NCI-H2227 (cell line): ENCODE measurements at regions not wholly inside any gene's neighbourhood (a gene's known extent, or its start where the extent isn't known, plus 50 kb on each side); places are given as distances from the start of the nearest gene placed in this dataset.

ENCODE experiments used
- DNase-seq: peaks from one replicate; lab custom pipeline; 2025; ENCODE audit not compliant: unreplicated experiment; lab: John Stamatoyannopoulos, UW

DNA sequence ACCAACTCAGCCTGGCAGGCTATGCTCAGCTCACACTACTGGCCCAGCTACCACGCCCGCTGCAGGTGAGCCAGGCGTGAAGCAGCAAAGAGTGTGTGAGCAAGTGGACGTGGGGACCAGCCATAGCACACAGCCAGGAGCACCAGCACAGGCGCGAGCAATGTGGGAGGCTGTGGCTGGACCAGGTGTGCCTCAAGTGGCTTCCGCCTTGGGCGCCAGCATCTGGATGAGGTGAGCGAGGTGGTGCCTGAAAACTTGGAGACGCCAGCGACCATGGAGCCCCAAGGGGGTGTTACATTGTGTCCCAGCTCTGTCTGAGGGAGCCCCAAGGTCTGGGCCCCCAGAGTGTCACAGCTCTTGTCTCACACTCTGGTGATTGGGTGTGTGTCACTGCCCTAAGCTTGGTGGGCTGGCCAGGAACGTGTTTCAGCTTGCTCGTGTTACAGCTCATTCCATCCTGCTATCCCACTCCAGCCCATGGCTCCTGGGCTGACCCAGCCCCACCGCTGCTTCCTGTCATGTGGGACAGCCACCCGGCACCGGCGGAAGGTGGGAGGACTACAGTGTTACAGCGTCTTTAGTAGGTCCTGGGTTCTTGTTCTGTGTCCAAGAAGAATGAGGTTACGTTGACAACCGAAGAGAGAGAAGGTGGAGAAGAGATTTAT, 508.0 kb upstream of the MMS22L start:
- DNase-seq: no peak

DNA sequence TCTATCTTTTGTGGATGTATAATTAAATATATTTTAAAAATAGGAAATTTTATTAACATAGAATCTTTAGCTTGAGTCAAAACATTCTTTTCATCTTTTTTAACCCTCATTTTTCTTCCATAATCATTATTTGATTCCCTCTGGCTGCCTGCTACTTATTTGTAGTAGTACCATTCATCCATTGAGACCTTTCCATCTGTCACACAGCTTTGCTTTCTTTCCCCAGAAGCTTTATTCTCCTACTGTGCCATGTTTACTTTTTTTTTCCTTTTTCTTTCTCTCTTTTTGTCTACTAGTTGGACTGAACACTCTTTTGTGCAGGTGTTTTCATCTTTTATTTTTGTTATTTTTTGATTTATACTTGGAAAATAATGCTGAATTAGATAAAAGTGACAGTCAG, 522.6 kb upstream of the MMS22L start:
- DNase-seq: no peak

DNA sequence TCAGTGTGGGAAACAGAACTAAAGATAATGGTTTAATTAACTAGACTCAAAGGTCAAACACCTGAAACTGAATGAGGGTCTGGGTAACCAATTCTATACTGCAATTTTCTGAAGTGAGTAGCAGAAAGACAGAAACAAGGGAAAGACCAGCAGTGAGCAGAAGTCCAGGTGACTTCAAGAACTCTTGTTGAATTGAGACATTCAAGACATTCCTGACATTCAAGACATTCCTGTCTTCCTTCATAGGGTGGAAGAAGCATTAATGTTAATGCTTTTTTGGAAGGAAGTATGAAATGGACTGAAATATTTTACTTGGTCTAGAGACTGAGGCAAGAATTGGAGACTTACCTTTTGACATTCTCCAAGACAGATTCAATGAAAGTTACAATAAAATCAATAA, 529.9 kb upstream of the MMS22L start:
- DNase-seq: no peak

DNA sequence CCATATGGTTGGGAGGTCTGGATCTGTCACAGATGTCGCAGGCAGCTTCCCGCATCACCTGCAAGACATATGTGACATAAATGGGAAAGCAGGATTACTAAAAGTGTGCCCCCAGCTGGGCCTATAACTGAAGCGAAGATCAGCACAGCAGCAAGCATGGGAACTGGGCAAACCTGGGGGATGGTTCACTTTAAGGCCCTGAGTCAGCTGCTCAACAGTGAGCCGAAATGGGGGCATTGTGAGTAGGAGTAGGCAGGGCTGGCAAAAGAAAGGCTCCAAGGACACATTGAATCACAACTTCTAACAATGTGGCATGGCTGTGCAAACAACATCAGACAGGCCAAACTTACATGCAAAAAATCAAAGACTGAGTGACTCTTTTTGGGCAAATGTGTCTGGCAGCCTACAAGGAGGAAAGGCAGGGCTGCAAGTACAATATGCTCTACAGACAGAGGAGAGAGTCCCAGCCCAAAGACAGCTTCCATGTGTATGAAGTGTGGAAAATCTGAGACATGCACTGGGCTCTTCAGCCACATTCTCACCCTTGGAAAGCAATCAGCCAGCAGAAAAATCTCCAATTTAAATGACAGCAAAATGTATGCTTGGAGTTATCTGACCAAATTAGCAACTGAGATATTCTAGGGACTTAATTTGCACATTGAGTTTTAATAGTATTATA, 531.0 kb upstream of the MMS22L start:
- DNase-seq: no peak

DNA sequence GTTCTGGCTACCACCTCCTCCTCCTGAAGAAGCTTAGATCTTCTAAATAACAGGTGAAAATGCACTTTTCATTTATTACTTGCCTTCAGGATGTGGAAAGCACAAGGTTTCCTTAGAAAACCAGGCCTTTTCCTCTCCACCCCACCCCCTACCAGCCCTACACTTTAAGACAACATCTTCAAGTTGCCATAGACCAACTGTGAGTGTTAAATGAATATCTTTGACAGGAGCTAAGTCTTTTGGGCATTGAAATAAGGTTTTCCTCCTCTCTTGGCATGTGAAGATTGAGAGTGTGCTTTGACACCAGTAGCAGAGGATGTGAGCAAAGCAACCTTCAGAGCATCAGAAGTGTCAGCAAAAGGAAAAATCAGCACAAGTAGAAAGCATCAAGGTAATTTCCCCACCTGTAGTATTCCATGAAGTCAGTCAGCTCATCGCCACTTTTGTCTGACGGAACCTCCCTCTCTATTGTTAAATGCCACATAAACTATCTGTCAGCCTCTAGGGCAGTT, 532.3 kb upstream of the MMS22L start:
- DNase-seq: no peak

DNA sequence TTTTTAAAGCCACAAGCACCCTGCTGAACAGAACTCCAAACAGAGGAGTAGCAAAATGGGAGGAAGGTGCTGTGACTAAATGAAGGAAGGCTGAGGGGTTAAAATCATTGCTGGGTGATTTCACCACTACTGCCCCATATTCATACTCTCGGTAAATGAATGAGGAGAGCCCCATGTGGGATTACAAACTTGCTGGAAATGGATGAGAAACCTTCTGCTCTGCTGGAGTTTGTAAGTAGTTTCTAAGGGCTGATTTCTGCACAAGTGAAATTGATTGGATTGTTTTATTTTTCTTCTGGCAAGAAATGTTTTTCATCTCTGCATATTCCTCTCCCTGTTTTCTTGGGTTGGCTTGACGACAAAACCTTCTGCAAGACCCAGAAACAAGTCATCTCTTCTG, 533.5 kb upstream of the MMS22L start:
- no peak for DNase-seq

DNA sequence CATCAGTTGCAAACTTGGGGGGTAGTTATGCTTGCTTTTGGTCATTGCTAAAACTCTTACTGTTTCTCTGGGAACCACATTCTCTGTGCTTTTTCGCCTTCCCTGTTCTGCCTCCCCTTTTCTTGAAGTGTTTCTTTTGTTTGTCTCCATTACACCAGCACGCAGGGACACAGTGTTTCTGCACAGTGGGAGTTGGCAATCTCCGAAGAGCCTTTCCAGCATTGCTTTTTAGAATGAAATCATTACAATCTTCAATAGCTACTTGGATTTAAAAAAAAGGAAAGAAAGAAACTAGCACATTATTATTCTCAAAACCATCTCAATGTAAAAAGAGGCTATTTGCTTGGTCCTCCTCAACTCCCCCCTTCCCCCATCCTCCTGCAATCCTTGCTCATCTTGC, 536.7 kb upstream of the MMS22L start:
- no peak for DNase-seq

DNA sequence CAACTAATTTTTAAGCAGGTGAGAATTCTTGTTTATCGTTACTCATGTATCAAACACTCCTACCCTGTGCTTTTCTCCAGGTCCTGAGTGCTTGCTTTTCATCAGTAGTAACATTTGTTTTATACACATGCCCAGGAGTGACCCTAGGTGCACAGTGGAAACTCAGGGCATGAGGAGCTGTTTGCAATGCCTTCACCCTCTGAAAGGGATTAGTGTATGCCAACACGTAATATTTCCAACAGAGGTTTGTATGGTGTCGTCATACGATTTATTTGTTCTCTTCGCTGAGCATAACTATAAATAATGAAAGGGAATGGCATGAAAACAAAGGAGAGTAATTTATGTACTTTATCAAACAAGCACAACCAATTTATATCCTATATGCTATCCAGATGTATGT, 537.4 kb upstream of the MMS22L start:
- no peak for DNase-seq

DNA sequence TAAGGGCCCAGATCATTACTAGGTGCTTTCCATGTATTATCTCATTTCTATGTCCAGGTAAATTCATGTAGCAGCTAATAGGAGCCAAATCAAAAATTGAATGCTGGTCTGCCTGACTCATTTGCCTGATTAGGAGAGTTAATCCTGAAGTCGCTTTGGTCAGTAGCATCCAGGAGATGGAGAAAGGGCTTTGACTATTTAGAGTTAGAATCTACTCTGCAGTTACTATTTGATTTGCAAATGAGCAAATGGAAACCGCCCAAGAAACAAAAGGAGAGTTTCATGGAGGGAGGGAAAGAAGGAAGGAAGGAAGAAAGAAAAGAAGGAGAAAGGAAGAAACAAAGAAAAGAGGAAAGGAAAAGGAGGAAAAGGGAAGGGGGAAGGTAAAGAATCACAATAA, 539.6 kb upstream of the MMS22L start:
- no peak for DNase-seq

DNA sequence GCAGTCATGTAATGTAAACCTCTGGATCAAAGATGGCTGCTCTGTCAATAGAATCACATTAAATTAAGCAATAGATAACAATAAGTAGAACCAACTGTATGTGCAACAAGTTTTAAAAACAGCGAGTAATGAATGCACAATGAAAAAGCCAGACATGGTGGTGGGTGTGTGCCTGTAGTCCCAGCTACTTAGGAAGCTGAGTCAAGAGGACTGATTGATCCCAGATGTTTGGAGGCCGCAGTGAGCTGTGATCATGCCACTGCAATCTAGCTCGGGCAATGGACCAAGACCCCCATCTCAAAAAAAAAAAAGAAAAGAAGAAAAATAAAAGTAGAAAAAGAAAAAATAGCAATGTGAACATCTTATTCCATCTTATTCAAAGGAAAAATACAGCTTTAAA, 558.7 kb upstream of the MMS22L start:
- no peak for DNase-seq

DNA sequence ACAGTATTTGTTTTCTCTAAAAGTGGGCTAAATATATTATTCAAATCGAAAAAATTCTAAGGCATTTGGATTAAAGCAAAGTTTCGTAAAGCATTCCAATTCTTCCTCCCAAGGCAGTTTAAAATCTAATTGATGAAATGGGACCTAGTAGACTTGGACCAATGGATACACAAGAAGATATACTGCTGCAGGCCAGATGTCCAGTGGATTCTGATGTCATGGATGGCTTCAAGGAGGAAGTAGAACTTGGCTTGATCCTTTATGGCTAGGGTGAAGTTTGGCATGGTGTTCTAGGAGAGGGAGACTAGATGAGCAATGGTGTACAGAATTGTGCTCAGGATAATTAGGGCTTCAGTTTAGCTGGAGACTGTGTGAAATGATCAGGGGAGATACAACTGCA, 559.5 kb upstream of the MMS22L start:
- DNase-seq: no peak

DNA sequence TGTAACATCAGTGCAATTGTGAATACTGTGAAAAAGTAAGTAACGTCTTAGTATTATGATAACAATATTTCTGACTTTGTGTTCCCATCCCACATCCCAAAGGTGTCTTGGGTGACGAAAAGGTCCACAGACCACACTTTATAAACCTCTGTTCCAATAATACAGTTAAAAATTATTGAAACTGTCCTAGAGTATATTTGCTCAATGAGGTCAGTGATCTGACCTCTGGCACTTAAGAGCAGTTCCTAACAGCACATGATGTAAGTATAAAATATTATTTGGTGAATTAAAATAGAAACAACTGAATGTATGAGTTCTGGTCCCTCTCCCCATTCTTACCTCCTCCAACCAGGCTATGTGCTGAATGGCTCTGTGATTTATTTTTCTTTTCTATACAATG, 566.4 kb upstream of the MMS22L start:
- DNase-seq: no peak

DNA sequence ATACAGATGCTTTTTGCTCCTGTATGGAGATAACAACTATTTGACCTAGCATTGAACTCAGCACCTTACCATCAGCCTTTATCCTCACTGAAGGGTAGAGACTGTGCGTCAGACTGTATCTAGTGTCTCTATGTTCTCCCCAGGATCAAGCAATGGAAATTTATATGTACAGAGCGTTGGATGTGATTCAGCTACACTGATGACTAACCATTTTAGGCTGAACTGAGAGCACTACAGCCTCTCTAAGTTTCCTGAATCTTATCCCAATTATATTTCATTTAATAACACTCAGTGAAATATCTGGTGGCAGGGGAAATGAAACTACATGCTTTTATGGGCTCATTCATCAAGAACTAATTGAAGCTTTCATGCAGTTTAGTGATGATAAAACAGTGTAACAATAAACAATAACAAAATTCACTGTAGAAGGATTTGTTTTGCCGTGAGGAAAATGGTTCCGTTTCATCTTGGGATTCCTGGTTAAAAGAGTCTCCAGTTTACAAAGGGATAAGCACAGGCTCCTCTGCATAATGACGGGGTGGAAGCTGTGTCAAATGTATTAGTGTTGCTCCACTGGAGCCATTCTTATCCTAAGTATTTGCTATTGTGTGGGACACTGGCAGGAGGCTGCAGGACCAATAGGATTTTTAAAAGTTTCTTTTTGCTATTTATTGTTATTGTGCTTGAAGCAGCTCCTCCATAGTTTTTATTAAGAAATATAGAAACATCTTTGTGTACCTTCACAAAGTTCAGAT, 567.6 kb upstream of the MMS22L start:
- DNase-seq: peak; percentile 13

DNA sequence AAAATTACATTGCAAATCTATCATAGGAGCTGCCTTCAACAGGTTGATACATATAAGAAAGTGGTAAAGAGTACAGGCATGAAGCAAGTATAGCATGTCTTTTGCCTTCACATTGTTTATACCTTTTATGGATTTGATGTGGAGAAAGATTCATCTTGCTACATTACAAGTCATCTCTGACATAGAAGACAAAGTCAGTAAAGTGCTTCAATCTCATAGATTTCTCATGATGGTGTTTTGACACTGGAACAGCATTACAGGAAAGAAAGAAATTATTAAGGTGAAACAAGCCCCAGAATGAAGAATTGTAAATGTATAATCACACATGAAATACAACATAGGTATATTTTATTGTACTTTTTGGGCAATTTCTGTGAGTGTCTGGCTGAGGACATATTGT, 580.7 kb upstream of the MMS22L start:
- DNase-seq: no peak

DNA sequence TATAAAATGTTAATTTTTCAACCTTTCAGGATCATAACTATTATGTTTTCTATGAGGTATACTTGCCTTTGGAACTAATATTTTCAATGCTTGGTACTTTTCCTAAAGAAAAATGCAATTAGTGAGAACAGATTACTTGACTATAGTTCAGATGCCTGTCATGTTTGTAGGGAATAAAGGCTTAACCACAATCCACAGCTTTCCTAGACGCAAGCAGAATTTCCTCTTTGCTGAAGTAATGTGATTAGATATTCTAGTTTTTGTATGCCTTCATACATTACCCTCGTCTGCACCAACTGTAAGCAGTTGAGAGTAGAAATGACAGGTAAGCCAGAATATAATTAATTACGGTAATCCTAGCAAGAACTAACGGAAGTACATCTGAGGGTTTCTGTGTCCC, 581.4 kb upstream of the MMS22L start:
- no peak for DNase-seq

DNA sequence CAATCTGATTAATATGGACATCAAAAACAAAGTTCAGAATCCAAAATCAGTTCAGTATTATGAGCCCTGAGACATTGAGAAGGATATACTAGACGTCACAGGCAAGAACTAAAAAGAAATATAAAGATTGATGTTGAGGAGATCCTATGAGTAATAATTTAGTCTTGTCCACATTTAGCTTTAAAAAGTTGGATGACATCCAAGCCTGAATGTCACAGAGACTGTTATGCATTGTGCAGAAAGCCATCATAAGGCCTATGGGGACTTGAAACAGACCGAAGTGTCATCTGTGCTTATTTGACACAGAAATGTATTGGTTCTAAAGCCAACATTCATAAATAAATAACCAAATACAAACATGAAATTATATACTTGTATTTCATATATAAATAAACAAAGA, 581.8 kb upstream of the MMS22L start:
- no peak for DNase-seq

DNA sequence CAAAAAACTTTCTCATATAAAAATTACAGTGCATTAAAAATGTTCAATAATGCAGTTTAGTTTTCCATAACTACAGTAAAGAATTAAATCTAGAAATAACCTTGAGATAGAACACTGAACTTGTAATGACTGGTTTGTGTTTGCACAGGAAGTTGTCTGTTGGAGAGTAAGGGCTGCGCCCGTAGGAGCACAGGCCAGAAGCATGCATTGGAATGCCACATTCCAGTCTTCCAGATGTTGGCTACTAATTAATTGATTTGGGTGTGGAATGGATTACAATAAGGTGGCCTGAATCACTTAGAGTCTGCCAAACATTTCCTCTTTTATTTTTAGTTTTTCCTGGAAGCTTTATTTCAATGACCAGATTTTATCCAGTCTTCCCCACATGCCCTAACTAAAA, 582.6 kb upstream of the MMS22L start:
- DNase-seq: no peak

DNA sequence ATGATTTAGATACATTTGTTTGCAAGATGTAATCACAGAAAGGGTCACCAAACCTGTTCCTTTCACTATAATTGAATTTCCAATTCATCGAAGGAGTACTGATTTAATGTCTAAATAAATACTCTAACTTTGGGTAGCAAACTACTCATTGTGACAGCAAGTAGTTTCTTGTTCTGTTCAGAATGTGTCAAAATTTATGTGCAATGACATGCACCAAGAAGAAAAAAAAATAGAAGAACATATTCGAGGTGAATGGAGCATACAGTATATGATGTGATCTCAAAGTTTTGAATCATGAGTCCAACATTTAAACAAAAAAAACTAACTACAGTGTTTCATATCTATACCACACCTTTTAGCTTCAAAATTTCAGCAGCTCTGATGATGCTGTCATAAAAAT, 583.6 kb upstream of the MMS22L start:
- DNase-seq: no peak

DNA sequence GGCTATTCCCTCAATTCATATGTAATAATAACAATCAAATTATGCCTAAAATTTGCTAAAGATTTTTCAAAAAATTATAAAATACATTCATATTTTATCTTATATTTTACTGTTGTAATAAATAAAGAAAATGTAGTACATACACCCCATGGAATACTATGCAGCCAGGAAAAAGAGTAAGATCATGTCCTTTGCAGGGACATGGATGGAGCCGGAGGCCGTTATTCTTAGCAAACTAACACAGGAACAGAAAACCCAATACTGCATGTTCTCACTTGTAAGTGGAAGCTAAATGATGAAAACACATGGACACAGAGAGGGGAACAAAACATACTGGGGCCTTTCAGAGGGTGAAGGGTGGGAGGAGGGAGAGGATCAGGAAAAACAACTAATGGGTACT, 584.2 kb upstream of the MMS22L start:
- no peak for DNase-seq

DNA sequence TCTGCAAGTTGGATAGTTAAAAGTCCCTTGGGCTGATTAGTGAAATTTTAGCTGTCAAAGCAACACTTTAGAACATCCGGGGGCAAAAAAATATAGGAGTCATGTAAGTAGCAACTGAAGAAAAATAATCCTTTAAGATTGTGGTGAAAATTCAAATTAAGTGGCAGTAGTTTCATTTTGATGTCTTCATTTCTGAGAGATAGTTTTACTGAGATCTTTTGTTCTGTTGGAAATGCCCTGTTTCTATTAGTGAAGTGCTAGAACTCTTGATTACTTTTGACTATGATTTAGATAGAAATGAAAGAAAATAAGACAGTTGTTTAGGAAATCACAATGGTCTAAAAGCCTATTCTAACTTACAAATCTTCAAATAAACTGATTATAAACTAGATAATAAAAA, 587.3 kb upstream of the MMS22L start:
- DNase-seq: no peak

DNA sequence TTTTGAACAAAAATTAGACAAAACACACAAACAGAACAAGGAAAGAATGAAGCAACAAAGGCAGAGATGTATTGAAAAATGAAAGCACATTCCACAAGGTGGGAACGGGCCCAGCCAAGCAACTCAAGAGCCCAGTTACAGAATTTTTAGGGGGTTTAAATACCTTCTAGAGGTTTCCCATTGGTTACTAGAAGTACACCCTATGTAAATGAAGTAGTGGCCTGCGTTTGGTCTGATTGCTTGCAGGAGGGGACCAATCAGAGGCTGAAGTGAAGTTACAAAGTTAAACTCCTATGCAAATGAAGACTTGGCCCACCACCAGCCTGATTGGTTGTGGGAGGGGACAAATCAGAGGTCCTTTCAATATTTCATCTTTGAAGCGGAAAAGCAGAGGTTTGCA, 593.7 kb upstream of the MMS22L start:
- no peak for DNase-seq

DNA sequence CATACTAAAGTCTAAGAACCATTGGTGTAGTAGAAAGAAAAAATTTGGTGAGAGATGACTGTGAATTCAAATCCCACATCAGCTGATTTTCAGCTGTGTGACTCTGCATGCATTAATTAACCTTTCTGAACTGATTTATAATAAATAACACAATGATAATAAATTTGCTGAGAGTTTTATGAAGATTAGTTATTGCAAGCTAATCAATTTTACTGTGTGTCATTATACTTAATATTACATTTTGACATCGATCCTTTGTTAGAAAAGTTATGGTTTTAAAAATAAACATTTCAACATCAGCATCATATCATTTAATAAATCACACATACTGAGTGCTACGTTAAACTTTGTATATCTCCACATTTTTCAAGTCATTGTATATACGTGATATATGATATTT, 599.7 kb upstream of the MMS22L start:
- DNase-seq: no peak
